Kidney glomerular epithelial cell (primary cell): ENCODE measurements at regions not wholly inside any gene's neighbourhood (a gene's known extent, or its start where the extent isn't known, plus 50 kb on each side); places are given as distances from the start of the nearest gene placed in this dataset.
A peak's percentile ranks its signal among the peaks of the same experiment; 100 is the strongest.

Experiments used
- DNase-seq: peaks from one replicate; lab custom pipeline; 2025; lab: John Stamatoyannopoulos, UW

GRCh38 chr3:28816017-28816416, 464.9 kb upstream of the RBMS3 start:
- DNase-seq: no peak

- DNase-seq: no peak
These were observed 456.6 kb upstream of the RBMS3 start for GRCh38 chr3:28824316-28824715.

DNA sequence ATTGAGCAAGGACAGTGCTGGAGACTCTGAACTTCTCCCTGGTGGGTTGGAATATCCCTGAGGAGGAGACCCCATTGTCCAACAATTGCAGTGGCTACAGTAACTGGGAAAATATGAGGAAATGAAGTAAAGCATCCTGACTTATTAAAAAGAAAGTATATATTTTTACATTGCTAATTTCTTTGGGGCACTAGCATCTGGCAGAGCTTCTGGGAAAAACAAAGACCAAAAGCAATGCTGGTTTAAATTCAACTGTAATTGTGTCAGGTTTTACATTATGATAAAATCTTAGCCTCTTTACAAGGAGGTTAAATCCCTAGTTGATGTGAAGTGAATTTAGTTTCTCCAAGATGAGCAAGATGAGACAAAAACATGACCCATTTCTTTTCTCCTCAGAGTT, 454.0 kb upstream of the RBMS3 start:
- no peak for DNase-seq

GRCh38 chr3:28835249-28835648, 445.6 kb upstream of the RBMS3 start:
- DNase-seq: no peak

DNA sequence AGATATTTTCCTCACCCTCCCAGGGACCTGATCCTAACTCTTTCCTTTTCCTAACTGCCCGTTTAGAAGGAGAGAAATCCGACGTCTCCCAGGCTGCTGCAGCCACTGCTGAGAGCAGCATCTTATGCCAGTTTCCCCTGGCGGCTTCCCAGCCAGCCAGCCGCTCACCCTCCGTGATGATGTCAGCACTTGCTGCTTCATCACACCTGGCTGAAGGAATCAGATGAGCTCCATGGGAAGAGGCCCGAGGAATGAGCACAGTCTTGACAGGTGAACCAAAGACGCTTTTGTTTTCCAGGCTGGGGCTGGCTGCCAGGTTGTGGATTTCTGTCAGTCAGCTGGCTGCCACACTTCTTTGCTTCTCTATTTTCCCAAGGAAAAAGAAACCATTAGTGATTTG, 445.1 kb upstream of the RBMS3 start:
- peak; percentile 16 for DNase-seq

DNA sequence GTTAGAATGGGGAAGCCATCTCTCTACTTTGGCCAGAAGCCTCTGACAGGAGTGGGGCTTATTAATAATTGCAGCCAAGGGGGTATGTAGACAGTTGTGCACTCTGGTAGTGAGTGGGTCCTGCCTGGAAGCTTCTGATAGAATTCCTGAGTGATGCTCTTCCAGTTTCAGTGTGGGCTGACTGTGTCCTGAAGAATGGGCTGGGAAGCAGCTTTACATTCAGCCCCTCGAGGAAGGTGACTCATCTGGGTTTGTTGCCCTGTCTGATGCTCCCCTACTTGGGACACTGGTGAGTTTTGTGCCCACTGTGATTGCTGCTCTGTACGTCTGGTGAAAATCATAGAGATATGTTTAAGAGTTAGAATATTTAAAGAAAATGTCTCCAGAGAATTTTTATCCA, 444.7 kb upstream of the RBMS3 start:
- no peak for DNase-seq

- peak; percentile 84 for DNase-seq
These were observed 439.9 kb upstream of the RBMS3 start for GRCh38 chr3:28840976-28841376.

DNA sequence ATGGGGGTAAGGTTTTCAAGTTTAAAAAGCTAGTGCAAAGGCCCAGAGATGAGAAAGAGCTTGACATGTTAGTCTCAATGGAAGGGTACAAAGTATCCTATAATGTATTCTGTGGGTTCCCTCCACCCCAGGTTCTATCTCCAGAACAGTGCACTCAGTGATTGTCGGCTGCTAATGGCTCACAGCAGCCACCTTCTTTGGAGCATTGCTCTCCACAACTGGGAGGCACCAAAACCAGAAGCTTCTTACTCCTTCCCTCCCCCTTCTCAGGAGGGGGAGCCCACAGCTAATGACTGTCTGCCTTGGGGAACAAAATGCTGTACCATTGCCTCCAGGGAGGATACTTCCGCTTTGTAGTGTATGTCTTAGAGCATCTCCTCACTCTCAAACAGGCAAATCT, 439.4 kb upstream of the RBMS3 start:
- DNase-seq: no peak

DNA sequence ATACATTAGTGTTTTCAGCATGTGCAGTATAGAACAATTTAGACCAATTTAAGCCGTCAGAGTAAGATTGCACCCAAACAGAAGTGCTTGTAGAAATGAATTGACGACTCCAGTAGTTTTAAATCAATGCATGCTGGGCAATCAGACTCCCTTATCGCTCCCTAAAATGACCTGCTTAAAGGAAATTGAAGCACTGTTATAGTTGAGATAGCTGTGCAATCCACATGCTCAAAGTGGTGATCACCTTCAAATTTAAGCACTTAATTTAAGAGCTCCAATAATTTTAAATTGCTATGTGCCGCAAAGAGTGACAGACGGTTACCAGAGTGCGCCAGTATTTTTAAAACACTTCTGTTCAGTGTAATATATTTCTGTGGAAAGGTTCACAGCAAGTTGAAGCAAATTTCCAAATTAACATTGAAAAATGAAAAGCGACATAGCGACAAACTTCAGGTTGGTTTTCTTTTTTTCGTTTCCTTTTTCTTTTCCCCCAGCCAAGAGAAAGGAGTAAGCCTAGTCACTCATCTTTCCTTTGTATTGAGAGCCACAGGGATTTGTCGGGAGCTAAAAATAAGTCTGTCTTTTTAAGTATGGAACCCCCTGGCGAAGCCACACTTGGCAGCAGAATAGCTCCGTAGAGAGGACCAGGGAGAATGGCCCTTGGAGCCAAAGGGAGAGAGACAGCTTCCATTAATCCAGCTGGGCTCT, 436.4 kb upstream of the RBMS3 start:
- no peak for DNase-seq

DNA sequence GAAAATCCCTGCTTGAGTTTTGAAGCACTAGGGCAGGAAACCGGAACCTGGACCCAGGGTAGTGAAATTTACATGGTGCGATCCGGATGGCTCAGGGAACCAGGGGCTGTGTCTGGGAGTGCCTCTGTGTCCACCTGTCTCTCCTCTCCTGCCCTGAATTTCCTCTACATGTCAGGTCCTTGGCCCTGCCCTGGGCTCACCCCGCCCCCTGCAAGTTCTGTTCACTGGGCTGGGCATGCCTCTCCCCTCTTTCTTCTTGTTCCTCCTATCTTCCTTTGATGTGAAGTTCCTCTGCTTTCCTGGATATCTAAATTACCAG, 435.9 kb upstream of the RBMS3 start:
- no peak for DNase-seq

DNA sequence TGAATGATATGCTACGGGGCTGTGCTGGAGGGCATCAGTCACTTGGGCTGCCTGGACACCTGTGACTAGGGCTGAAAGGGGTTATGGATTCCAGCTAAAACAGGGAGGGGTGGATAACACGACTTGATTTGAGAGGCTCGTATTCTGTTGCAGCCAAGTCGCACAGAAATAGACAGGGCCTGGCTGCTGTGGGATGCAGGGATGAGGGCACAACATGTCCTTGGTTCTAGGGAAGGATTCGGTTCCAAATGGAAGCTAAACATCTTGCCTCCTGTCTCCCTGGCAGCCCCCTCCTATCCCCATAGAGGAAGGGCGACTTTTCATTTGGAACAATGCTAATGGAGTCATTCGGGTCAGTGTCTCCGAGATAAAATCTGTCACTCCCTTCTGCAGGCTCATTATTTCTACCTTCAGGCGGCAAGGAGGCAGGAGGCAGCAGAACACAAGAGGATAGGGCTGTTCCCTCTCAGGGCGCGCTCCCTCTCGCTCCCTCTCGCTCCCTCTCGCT, 433.8 kb upstream of the RBMS3 start:
- DNase-seq: no peak

DNA sequence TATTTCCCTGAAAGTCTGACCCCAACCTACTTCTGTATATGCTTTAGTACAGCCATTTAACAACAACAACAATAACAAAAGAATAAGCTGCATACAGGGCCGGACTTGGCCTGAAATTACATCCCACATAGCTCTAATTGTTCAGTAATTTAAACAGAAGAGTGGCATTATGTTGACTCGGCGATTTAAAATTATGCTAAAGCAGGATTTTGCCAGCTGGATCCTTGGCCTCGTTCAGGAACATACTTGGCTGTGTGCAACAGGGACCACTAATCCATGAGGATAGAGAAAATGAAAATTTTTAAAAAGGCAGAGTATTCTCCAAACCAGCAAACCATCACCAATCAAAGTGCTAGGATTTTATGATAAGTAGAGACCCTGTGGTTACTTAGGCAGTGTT, 433.1 kb upstream of the RBMS3 start:
- no peak for DNase-seq

DNA sequence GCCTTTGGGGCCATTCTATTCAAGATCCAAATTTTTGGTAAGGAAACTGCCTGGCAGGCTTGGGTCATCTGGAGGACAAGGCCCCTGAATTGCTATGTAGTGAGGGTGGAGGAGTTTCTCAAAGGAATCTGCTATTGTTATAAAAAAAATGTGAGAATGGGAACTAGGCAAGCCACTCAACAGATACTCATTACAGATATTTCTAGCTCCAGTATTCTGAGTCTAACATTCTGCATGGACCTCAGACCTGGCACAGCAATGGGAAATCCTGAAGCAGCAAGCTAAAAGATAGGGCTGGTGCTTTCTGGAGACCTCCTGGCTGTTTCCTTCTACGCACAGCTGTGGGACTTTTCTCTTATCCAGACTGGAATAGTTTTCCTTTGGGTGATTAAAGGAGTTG, 430.7 kb upstream of the RBMS3 start:
- peak; percentile 51 for DNase-seq

DNA sequence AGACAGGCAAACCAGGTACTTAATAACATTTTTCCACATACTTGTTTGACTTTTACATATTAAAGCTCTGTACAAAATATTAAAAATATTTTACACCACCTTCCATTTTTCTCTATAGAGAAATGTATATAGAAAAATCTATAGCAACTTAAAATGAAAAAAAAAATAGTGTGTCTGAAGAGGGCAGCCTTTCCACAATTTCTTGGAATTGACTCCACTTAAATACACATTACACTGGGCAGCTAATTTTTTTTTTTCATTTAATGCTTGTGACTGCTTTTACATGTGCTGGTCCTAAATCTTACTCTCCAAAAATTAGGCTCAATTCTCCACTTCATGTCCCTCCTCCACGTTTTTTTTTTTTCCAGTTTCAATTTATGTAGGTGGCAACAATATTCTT, 427.0 kb upstream of the RBMS3 start:
- DNase-seq: peak; percentile 8

DNA sequence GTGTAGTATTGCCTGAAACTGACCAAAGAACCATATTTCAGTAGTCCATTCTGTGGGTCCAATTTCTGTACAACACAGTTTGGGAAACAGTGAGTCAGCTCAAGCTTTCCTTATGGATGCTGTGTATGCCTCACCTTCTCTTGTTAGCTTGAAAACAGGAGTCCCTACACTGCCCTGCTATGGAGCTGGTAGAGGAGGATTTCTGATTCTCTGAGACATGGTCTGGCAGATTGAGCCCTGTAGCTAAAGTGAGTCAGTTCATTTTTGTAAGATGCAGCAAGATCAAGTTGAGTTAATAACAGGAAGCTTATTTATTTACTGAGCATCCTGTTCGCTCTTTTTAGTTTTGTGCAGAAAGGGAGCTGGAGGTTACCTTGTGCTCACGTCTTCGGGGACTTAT, 424.1 kb upstream of the RBMS3 start:
- no peak for DNase-seq

GRCh38 chr3:28859897-28860296, 421.0 kb upstream of the RBMS3 start:
- no peak for DNase-seq

DNA sequence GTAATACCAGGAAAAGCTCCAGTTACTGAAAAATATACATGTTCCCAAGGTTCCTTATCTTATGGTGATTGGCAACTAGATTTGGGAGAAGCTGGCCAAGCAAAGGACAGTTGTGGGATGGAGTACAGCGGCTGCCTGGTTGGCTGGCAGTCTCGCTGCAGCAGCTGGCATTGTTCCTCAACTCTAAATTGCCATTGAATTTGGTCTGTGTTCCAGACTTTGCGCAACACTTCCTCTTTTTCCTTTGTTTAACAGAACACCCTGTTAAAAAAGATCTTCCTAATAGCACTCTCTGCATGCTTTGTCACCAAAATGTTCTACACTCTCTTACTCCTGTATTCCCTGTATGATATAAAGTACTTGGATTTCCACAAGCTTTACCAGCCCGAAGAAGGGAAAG, 420.6 kb upstream of the RBMS3 start:
- no peak for DNase-seq

GRCh38 chr3:28863186-28863585, 417.7 kb upstream of the RBMS3 start:
- DNase-seq: no peak

DNA sequence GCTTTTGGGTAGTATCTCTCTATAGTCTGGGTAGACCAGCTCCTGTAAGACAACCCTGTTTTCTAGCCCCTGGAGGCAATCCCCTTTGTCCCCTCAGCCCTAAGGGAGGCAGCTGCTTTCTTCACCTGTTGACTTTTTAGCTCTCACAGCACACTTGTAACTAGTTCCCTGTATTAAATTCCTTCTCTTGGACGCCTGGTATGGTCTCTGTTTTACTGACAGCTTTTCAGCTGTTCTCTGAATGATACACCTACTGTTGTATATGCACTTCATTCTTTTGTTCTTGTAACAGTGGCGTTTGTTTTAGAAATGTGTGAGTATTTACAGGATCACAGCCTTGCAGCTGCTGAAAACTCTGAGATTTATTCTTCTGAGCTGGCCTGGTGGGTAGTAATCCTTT, 413.0 kb upstream of the RBMS3 start:
- no peak for DNase-seq

GRCh38 chr3:28868897-28869296, 412.0 kb upstream of the RBMS3 start:
- no peak for DNase-seq

DNA sequence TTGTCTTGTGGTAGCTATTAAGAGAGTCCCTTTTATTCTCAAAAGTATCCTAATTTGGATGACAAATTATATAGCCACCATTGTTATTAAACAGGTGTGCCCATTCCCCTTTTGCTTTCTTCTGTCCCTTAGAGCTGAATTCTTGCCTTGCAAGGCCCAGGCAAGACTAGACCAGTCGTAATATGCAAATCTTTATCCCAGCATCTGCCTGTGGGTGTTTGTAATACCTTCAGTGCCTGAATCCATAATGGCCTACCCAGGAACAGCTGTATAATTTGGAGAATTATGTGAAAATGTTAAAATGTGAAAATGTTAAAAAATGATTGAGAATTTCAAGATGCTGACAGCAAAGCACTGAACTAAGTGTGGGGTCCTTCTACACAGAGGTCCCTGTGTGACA, 403.0 kb upstream of the RBMS3 start:
- DNase-seq: no peak

DNA sequence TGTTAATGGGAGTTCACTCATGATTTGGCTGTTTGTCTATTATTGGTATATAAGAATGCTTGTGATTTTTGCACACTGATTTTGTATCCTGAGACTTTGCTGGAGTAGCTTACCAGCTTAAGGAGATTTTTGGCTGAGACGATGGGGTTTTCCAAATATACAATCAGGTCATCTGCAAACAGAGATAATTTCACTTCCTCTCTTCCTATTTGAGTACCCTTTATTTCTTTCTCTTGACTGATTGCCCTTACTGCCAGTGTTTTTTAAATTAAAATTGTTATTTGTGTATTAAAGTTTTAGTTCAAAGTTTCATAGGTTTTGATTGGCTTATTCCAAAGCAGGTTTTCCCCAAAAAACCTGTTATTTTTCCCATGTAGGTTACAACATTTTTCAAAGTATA, 390.5 kb upstream of the RBMS3 start:
- no peak for DNase-seq

GRCh38 chr3:28891485-28891884, 389.4 kb upstream of the RBMS3 start:
- no peak for DNase-seq

DNA sequence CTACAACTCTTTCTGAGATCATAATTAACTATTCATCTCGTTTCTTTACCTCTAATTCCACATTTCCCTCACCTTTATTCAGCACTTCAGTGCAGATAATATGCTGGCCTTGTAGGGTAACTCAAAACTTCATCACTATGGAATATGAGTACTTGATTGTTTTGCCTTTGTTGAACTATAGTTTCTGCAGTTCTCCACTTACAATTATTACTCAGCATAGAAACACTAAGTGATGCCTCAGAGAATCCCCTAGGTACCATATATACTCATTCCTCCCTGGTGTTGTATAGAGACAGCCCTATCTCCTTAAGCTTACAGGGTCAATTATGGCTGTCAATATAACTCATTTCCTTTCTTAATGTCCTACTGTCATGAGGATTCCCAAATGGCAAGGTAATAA, 380.6 kb upstream of the RBMS3 start:
- no peak for DNase-seq

GRCh38 chr3:28901018-28901417, 379.9 kb upstream of the RBMS3 start:
- no peak for DNase-seq
